MM.1S (cell line): ENCODE measurements at regions not wholly inside any gene's neighbourhood (a gene's known extent, or its start where the extent isn't known, plus 50 kb on each side); places are given as distances from the start of the nearest gene placed in this dataset.
"Not testable (repeated sequence)": the region's sequence is repeated elsewhere in the genome, so short reads cannot be mapped to it uniquely, and the experiment has no call there.

Source experiments
- DNase-seq: peaks from one replicate; pipeline ENCODE4 v3.0.0-alpha.2; 2015
- H2AFZ ChIP-seq: fragments of 300-600 bp; sonication (generic); 2 replicates; pipeline ENCODE4 v1.6.0; 2016; ENCODE audit warnings: antibody characterized with exemption, low read length
- H3F3A ChIP-seq: fragments of 300-600 bp; sonication (generic); 2 replicates; pipeline ENCODE4 v1.6.1; 2016; ENCODE audit warnings: mild to moderate bottlenecking, antibody characterized with exemption, low read length, moderate library complexity, mixed read lengths; ENCODE audit not compliant: insufficient read depth
- H3K27ac ChIP-seq: fragments of 300-600 bp; sonication (generic); 2 replicates; pipeline ENCODE4 v1.5.1; 2016; ENCODE audit warnings: mild to moderate bottlenecking, low read length
- H3K27me3 ChIP-seq: fragments of 300-600 bp; sonication (generic); replicated peaks from 2 replicates; pipeline ENCODE4 v1.6.0; 2016; ENCODE audit warnings: low read length; ENCODE audit not compliant: insufficient read depth
- H3K36me3 ChIP-seq: fragments of 300-600 bp; sonication (generic); replicated peaks from 2 replicates; pipeline ENCODE4 v1.6.1; 2016; ENCODE audit warnings: mild to moderate bottlenecking, low read length, mixed read lengths; ENCODE audit not compliant: insufficient read depth
- H3K4me1 ChIP-seq: fragments of 300-600 bp; sonication (generic); 2 replicates; pipeline ENCODE4 v1.6.1; 2016; ENCODE audit warnings: low read length, mixed read lengths
- H3K4me2 ChIP-seq: fragments of 300-600 bp; sonication (generic); 2 replicates; pipeline ENCODE4 v1.6.0; 2016; ENCODE audit warnings: low read depth, low read length
- H3K4me3 ChIP-seq: fragments of 300-600 bp; sonication (generic); 2 replicates; pipeline ENCODE4 v1.5.1; 2016; ENCODE audit warnings: low read length, mixed read lengths
- H3K79me2 ChIP-seq: fragments of 300-600 bp; sonication (generic); 2 replicates; pipeline ENCODE4 v1.6.1; 2016; ENCODE audit warnings: mixed run types, low read length, mixed read lengths
- H3K9ac ChIP-seq: fragments of 300-600 bp; sonication (generic); 2 replicates; pipeline ENCODE4 v1.6.1; 2016; ENCODE audit warnings: low read length, mixed read lengths
- H3K9me2 ChIP-seq: fragments of 300-600 bp; sonication (generic); replicated peaks from 2 replicates; pipeline ENCODE4 v1.6.1; 2016; ENCODE audit warnings: mild to moderate bottlenecking, low read length, mixed read lengths; ENCODE audit not compliant: insufficient read depth
- H3K9me3 ChIP-seq: fragments of 300-600 bp; sonication (generic); replicated peaks from 2 replicates; pipeline ENCODE4 v1.6.1; 2016; ENCODE audit warnings: mild to moderate bottlenecking, low read length, mixed read lengths; ENCODE audit not compliant: insufficient read depth
- H4K20me1 ChIP-seq: fragments of 300-600 bp; sonication (generic); 2 replicates; pipeline ENCODE4 v1.6.1; 2016; ENCODE audit warnings: mild to moderate bottlenecking, low read length, moderate library complexity, mixed read lengths; ENCODE audit not compliant: insufficient read depth
- EZH2 ChIP-seq: fragments of 300-600 bp; sonication (generic); optimal IDR thresholded peaks from 2 replicates; pipeline ENCODE3; 2017; ENCODE audit warnings: low read depth, mild to moderate bottlenecking, antibody characterized with exemption, low read length, mixed read lengths
- EZH2phosphoT487 ChIP-seq: fragments of 300-600 bp; sonication (generic); IDR thresholded peaks from 2 replicates; pipeline ENCODE4 v1.6.1; 2018; ENCODE audit warnings: antibody characterized with exemption, low read length
- TF ChIP-seq, protein P1 (sequence below): fragments of 300-600 bp; sonication (generic); IDR thresholded peaks from 2 replicates; pipeline ENCODE4 v1.5.1; 2016; ENCODE audit warnings: antibody characterized with exemption, low read length, mixed read lengths

DNA sequence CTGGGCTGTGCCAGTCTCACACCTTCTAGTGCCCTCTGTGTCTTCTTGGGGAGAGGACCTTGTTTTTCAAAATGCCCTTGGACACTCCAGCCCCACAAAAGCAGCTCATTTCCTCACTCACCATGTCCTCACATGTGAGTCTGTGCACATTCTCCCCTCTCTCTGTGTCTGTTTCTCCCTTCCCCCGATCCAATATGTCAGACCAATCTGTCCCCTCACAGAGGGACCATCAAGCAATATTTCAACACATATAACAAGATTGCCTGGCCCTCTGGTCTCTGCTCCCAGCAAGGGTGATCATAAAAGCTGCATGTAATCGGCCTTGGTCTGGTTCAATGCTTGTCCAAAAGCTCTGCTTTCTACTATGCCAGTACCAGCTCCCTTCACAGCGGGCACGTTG lies 261.2 kb downstream of the MATN1 start:
- TF ChIP-seq EZH2 (no peak), EZH2phosphoT487 (no peak)
- TF ChIP-seq, protein P1, sequence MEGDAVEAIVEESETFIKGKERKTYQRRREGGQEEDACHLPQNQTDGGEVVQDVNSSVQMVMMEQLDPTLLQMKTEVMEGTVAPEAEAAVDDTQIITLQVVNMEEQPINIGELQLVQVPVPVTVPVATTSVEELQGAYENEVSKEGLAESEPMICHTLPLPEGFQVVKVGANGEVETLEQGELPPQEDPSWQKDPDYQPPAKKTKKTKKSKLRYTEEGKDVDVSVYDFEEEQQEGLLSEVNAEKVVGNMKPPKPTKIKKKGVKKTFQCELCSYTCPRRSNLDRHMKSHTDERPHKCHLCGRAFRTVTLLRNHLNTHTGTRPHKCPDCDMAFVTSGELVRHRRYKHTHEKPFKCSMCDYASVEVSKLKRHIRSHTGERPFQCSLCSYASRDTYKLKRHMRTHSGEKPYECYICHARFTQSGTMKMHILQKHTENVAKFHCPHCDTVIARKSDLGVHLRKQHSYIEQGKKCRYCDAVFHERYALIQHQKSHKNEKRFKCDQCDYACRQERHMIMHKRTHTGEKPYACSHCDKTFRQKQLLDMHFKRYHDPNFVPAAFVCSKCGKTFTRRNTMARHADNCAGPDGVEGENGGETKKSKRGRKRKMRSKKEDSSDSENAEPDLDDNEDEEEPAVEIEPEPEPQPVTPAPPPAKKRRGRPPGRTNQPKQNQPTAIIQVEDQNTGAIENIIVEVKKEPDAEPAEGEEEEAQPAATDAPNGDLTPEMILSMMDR, result no peak
- no peak overlapping the region for H3K4me2 ChIP-seq
- no peak for DNase-seq
- H3K36me3 ChIP-seq, result no peaks in the 10 kb centered on the region
- H3K4me3 ChIP-seq, result no peak overlapping the region
- no peaks in the 10 kb centered on the region for H3K4me1 ChIP-seq
- no peaks in the 10 kb centered on the region for H3F3A ChIP-seq
- H3K79me2 ChIP-seq, result no peaks in the 10 kb centered on the region
- H3K27ac ChIP-seq, result no peak overlapping the region
- no peaks in the 10 kb centered on the region for H3K9me3 ChIP-seq
- H3K9me2 ChIP-seq, result no peaks in the 10 kb centered on the region
- no peaks in the 10 kb centered on the region for H4K20me1 ChIP-seq
- no peak overlapping the region for H2AFZ ChIP-seq
- no peak overlapping the region for H3K9ac ChIP-seq
- H3K27me3 ChIP-seq, result peaks cover 62% of the 10 kb centered on the region

DNA sequence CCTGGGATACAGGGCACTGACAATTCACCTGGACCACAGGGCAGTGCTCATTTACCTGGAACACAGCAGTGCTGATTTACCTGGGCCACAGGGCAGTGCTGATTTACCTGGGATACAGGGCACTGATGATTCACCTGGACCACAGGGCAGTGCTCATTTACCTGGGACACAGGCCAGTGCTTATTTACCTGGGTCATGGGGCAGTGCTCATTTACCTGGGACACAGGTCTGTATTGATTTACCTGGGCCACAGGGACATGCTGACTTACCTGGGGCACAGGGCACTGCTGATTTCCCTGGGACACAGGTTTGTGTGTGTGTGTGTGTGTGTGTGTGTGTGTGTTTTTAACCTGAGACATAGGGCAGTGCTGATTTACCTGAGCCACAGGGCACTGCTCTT lies 261.7 kb downstream of the MATN1 start:
- no peaks in the 10 kb centered on the region for H3F3A ChIP-seq
- H3K79me2 ChIP-seq, result no peaks in the 10 kb centered on the region
- no peak overlapping the region for H3K27ac ChIP-seq
- no peaks in the 10 kb centered on the region for H3K9me3 ChIP-seq
- no peak overlapping the region for H3K9ac ChIP-seq
- no peak overlapping the region for H3K4me2 ChIP-seq
- no peaks in the 10 kb centered on the region for H3K4me1 ChIP-seq
- H2AFZ ChIP-seq, result no peak overlapping the region
- TF ChIP-seq, protein P1, result no peak
- TF ChIP-seq EZH2 (no peak), EZH2phosphoT487 (no peak)
- no peaks in the 10 kb centered on the region for H4K20me1 ChIP-seq
- H3K27me3 ChIP-seq, result peaks cover 57% of the 10 kb centered on the region
- no peaks in the 10 kb centered on the region for H3K9me2 ChIP-seq
- DNase-seq, result no peak
- H3K4me3 ChIP-seq, result no peak overlapping the region
- H3K36me3 ChIP-seq, result no peaks in the 10 kb centered on the region

DNA sequence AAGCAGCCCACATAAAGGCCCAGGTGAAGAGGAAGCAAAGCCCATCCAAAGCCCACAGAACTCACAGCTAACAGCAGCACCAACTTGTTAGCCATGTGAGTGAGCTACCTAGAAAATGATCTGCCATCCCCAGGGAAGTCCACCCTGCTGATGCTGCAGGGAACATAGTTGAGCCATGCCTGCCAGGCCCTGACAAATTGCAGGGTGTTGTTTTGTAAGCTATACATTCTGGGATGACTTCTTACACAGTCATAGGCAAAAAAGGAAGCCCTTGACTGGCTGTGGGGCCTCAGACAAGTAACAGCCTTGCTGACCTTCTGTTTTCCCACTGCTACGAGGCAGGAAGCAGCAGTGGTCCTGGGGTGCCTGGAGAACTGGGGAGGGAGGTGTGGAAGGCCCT lies 262.7 kb downstream of the MATN1 start:
- H3K4me1 ChIP-seq, result no peaks in the 10 kb centered on the region
- no peaks in the 10 kb centered on the region for H3K79me2 ChIP-seq
- no peak overlapping the region for H2AFZ ChIP-seq
- H3K9me3 ChIP-seq, result no peaks in the 10 kb centered on the region
- no peaks in the 10 kb centered on the region for H3K9me2 ChIP-seq
- no peak for TF ChIP-seq EZH2
- TF ChIP-seq, protein P1, result no peak
- TF ChIP-seq EZH2phosphoT487, result no peak
- H3K4me3 ChIP-seq, result no peak overlapping the region
- H3K9ac ChIP-seq, result no peak overlapping the region
- H4K20me1 ChIP-seq, result no peaks in the 10 kb centered on the region
- no peak overlapping the region for H3K4me2 ChIP-seq
- H3F3A ChIP-seq, result no peaks in the 10 kb centered on the region
- peaks cover 47% of the 10 kb centered on the region for H3K27me3 ChIP-seq
- H3K27ac ChIP-seq, result no peak overlapping the region
- no peaks in the 10 kb centered on the region for H3K36me3 ChIP-seq
- DNase-seq, result no peak

DNA sequence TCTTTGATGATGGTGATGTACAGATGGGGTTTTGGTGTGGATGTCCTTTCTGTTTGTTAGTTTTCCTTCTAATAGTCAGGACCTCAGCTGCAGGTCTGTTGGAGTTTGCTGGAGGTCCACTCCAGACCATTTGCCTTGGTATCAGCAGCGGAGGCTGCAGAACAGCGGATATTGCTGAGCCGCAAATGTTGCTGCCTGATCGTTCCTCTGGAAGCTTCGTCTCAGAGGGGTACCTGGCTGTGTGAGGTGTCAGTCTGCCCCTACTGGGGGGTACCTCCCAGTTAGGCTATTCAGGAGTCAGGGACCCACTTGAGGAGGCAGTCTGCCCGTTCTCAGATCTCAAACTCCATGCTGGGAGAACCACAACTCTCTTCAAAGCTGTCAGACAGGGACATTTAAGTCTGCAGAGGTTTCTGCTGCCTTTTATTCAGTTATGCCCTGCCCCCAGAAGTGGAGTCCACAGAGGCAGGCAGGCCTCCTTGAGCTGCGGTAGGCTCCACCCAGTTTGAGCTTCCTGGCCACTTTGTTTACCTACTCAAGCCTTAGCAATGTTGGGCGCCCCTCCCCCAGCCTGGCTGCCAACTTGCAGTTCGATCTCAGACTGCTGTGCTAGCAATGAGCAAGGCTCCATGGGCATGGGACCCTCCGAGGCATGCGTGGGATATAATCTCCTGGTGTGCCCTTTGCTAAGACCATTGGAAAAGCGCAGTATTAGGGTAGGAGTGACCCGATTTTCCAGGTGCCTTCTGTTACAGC lies 264.5 kb downstream of the MATN1 start:
- H3K36me3 ChIP-seq, DNase-seq, H3K9me3 ChIP-seq, H3F3A ChIP-seq, H3K9me2 ChIP-seq, H3K79me2 ChIP-seq, H3K4me2 ChIP-seq, H3K4me3 ChIP-seq, H3K27ac ChIP-seq, H3K4me1 ChIP-seq, H4K20me1 ChIP-seq, H2AFZ ChIP-seq, H3K9ac ChIP-seq: not testable (repeated sequence)
- H3K27me3 ChIP-seq, result peaks cover 39% of the 10 kb centered on the region
